ENCODE measurements at regions not wholly inside any gene's neighbourhood (a gene's known extent, or its start where the extent isn't known, plus 50 kb on each side); places are given as distances from the start of the nearest gene placed in this dataset.
"Not testable (repeated sequence)": the region's sequence is repeated elsewhere in the genome, so short reads cannot be mapped to it uniquely, and the experiment has no call there.

- Histone ChIP-seq H4K8ac (replicated peaks; ENCODE audit: insufficient read length, low read depth, low read length) (no peak overlapping the region), H2AK5ac (ENCODE audit: insufficient read length, low read length) (no peak overlapping the region), H2BK12ac (ENCODE audit: insufficient read length, low read depth, low read length) (no peak overlapping the region), H3K23me2 (ENCODE audit: insufficient read length, low read depth, low read length, poor library complexity, severe bottlenecking) (no peaks in the 10 kb centered on the region), H3K14ac (ENCODE audit: insufficient read depth, low read length) (no peak overlapping the region), H3K9me3 (ENCODE audit: control insufficient read depth, low read depth, low read length) (no peaks in the 10 kb centered on the region), H4K91ac (ENCODE audit: insufficient read length, low read depth, low read length) (no peak overlapping the region), H3K23ac (ENCODE audit: insufficient read length, low read depth, low read length) (no peak overlapping the region), H3K79me1 (ENCODE audit: insufficient read depth, low read depth, low read length, poor library complexity, severe bottlenecking) (no peaks in the 10 kb centered on the region), H3K9ac (ENCODE audit: extremely low read depth, insufficient read length, low read length) (no peak overlapping the region), H3K4me2 (ENCODE audit: insufficient read depth, insufficient read length, low read length) (no peak overlapping the region), H3K4ac (ENCODE audit: low read depth, low read length) (no peak overlapping the region), H3T11ph (ENCODE audit: low read length) (no peak overlapping the region), H4K5ac (ENCODE audit: insufficient read length, low read depth, low read length) (no peak overlapping the region), H3K79me2 (ENCODE audit: insufficient read depth, low read length) (no peaks in the 10 kb centered on the region), H3K27me3 (ENCODE audit: insufficient read depth, low read length) (no peaks in the 10 kb centered on the region), H3K27ac (ENCODE audit: insufficient read length, low read depth, low read length) (no peak overlapping the region), H4K20me1 (ENCODE audit: control insufficient read depth, insufficient read depth, insufficient read length) (no peaks in the 10 kb centered on the region), H3K4me1 (ENCODE audit: insufficient read depth, low read length) (no peaks in the 10 kb centered on the region), H3K18ac (ENCODE audit: insufficient read length, low read depth, low read length) (no peak overlapping the region), H3K56ac (ENCODE audit: insufficient read length, low read depth, low read length) (no peak overlapping the region), H2AFZ (ENCODE audit: low read length) (no peak overlapping the region), H2BK5ac (ENCODE audit: insufficient read length, low read length) (no peak overlapping the region), H2BK15ac (ENCODE audit: low read depth, low read length) (no peak overlapping the region), H2BK20ac (ENCODE audit: low read depth, low read length, poor library complexity, severe bottlenecking) (no peak overlapping the region), H2BK120ac (ENCODE audit: low read depth, low read length, poor library complexity, severe bottlenecking) (no peak overlapping the region)
- TF ChIP-seq CTCF (conservative IDR thresholded peaks at IDR 0.05): peak; percentile 69
- no CpG with 5 or more reads among the region's 22 CpGs for WGBS (ENCODE audit: extremely low coverage, insufficient read length, low lambda C conversion rate)
- Mint-ChIP-seq H3K9me3 (peaks cover 0 to 3% of the 10 kb centered on the region in 2 experiments; a peak in 2 of 5 replicates), H3K27ac (no peak overlapping the region), H3K27me3 (ENCODE audit: low read depth) (no peaks in the 10 kb centered on the region), H3K4me3 (no peak overlapping the region), H3K36me3 (ENCODE audit: insufficient read depth in 1 of 3, low read depth in 3 of 3) (peaks cover 0 to 6% (median 0%) of the 10 kb centered on the region in 3 experiments; a peak in 2 of 7 replicates), H3K4me1 (no peaks in the 10 kb centered on the region)
- peak; percentile 93 for DNase-seq
Observed at GRCh38 chr3:164004205-164004604, 1074.1 kb downstream of the SI start.

GRCh38 chr3:164003016-164003415 lies 1075.3 kb downstream of the SI start:
- not testable (repeated sequence) for H2BK120ac ChIP-seq (ENCODE audit: low read depth, low read length, poor library complexity, severe bottlenecking); H3K79me1 ChIP-seq (ENCODE audit: insufficient read depth, low read depth, low read length, poor library complexity, severe bottlenecking); H3K27ac Mint-ChIP-seq; H3T11ph ChIP-seq (ENCODE audit: low read length); H2BK15ac ChIP-seq (ENCODE audit: low read depth, low read length); H3K27me3 ChIP-seq (ENCODE audit: insufficient read depth, low read length); H3K9me3 Mint-ChIP-seq; H3K4me1 ChIP-seq (ENCODE audit: insufficient read depth, low read length); H3K23me2 ChIP-seq (ENCODE audit: insufficient read length, low read depth, low read length, poor library complexity, severe bottlenecking); H4K5ac ChIP-seq (ENCODE audit: insufficient read length, low read depth, low read length); H2BK12ac ChIP-seq (ENCODE audit: insufficient read length, low read depth, low read length); H3K18ac ChIP-seq (ENCODE audit: insufficient read length, low read depth, low read length); H3K4me3 Mint-ChIP-seq; H3K56ac ChIP-seq (ENCODE audit: insufficient read length, low read depth, low read length); H3K9ac ChIP-seq (ENCODE audit: extremely low read depth, insufficient read length, low read length); H3K14ac ChIP-seq (ENCODE audit: insufficient read depth, low read length); H3K79me2 ChIP-seq (ENCODE audit: insufficient read depth, low read length); H3K4me1 Mint-ChIP-seq; DNase-seq; H2BK20ac ChIP-seq (ENCODE audit: low read depth, low read length, poor library complexity, severe bottlenecking); H3K27me3 Mint-ChIP-seq (ENCODE audit: low read depth); H2AFZ ChIP-seq (ENCODE audit: low read length); H2BK5ac ChIP-seq (ENCODE audit: insufficient read length, low read length); H3K4me2 ChIP-seq (ENCODE audit: insufficient read depth, insufficient read length, low read length); H2AK5ac ChIP-seq (ENCODE audit: insufficient read length, low read length); H3K36me3 Mint-ChIP-seq (ENCODE audit: insufficient read depth in 1 of 3, low read depth in 3 of 3); H4K91ac ChIP-seq (ENCODE audit: insufficient read length, low read depth, low read length); H3K9me3 ChIP-seq (ENCODE audit: control insufficient read depth, low read depth, low read length); H3K23ac ChIP-seq (ENCODE audit: insufficient read length, low read depth, low read length); H4K8ac ChIP-seq (replicated peaks; ENCODE audit: insufficient read length, low read depth, low read length); H3K27ac ChIP-seq (ENCODE audit: insufficient read length, low read depth, low read length); H4K20me1 ChIP-seq (ENCODE audit: control insufficient read depth, insufficient read depth, insufficient read length); H3K4ac ChIP-seq (ENCODE audit: low read depth, low read length)
- no CpG with 5 or more reads among the region's 21 CpGs for WGBS (ENCODE audit: extremely low coverage, insufficient read length, low lambda C conversion rate)
